HG03097 (cell line): ENCODE measurements at regions not wholly inside any gene's neighbourhood (a gene's known extent, or its start where the extent isn't known, plus 50 kb on each side); places are given as distances from the start of the nearest gene placed in this dataset.

Experiments used
- ATAC-seq: cut with Tn5 transposase; IDR thresholded peaks from one replicate; pipeline ENCODE4 v1.9.1; 2021; ENCODE audit not compliant: unreplicated experiment, low FRiP score

DNA sequence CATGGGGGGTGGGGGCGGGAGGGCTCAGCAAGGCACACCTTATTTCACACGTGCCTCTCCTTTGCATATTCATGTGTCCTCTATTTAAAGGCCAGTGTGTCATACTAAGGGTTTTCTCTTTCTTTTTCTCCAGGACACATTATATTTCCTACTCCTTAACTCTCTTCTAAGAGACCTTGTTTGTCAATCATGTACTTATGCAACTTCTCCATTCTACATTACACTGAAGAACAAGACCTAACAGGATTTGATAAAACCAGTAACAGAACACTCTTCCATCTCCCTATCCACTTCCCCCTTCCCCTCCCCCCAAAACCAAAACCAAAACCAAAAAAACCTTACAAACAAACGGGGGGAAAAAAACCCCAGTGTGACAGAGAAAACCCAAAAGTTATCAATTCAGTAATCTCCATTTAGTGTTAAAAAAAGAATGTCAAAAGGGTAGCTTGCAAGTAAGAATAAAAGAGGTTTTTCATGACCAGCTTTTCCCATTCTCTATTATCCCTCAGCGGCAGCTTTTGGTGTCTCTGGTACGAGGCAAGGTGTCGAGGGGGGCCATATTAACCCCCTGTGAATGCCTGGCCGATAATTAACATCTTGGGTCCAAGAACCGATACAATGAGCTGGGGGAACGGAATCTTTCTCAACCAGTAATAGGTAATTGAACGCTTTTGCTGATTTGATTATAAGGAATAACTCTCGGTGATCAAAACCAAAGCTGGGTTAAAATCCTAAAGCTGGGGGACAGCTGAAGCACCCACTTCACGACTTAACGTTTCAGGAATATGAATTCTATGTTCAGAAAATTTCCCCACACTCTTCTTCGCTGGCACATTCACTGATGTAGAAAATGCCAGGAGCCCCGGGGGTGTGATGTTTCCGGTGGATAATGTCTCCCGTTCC is 191.0 kb upstream of the TCF4 start:
- ATAC-seq: no peak

DNA sequence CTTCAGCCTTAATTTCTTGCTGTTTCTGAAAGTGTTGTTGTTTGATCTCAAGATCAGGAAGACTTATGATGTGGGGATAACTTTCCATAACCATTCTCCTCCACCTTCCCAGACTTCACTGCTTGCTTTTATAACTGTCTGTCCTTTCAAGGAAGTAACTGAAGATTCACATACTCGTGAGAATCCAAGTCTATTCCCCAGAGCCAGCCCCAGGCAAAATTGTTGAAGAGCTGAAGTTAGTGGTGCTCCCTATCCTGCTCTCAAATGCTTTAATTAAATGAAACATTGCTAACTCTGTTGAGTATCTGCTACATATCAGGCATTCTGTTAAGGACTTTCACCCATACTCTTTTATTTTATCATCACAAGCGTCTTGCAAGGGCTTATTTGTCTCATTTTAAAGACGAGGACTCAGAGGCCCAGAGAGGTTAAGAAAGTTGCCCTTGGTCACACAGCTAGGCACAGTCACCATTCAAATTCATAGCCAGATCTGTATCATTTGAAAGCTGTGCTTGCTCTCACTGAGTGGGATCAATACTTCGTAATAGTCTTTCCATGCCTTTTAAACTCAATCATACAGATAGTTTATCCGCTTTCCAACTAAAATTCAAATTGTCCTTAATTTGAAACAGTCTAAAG is 189.8 kb upstream of the TCF4 start:
- no peak for ATAC-seq

DNA sequence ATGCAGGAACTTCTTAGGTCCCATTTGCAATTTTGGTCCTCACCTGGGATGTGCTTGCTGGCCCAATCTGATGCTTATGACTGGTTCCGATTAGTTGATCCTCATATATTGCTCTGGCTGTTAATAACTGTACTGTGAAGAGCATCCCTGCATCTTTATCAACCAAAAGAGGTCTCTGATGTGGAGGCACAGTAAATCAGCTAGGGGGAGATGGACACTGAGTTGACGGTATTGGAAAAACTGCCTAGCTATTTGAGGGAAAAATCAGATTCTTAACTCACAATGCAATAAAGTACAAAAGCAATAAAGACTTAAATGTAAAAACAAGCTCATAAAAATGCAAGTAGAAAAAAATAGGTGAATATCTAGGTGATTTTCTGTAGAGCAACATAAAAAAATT is 188.0 kb upstream of the TCF4 start:
- no peak for ATAC-seq

DNA sequence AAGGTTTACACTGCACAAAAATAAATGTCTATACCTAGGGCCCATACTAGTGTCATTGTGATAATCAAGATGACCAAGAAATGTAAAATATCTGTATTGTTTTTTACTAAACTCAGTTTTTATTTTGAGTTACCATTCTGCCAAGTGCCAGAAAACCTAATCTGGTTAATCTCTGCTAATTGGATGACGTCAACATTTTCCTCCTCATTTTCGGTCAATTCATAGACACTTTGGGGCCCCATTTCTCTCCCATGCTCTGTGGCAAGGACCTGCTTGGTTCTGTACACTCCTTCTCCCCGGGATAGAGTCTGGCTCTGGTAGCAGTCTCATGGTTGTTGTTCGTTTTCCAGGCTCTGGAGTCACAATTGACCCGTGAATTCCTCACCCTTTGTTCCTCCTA is 186.5 kb upstream of the TCF4 start:
- ATAC-seq: no peak

DNA sequence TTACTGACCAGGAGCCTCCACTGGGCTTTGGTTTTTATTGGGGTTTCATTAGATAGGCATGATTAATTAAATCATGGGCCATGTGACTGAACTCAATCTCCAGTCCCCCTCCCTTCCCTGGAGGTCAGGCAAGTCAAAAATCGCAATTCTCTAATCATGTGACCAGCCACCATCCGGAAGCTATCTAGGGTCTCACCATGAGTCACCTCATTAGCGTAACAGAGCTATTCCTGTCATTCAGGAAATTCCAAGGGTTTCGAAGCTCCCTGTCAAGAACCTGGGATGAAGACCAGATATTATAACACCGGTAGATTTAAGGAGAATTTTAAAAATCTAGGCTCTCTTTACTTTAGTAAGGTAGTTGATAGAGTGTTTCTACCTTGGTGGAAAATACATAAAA is 180.3 kb upstream of the TCF4 start:
- ATAC-seq: no peak

DNA sequence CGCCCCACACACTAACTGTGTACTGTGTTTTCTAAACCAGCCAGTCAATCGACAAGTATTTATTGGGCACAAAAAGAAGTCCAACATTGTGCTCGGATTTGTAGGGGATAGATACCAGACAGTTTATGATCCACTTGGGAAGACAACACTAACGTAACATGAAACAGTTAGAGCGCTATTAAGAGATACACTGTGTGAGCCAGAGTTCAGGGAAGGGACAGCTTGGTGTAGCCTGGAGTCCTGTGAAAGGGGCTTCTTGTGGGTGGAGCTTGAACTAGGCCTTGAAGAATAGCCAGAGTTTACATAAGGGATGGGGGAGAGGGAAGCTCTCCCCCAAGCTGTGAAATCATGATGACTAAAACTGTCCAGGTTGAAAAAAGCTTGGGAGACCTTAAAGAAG is 176.4 kb upstream of the TCF4 start:
- ATAC-seq: no peak

DNA sequence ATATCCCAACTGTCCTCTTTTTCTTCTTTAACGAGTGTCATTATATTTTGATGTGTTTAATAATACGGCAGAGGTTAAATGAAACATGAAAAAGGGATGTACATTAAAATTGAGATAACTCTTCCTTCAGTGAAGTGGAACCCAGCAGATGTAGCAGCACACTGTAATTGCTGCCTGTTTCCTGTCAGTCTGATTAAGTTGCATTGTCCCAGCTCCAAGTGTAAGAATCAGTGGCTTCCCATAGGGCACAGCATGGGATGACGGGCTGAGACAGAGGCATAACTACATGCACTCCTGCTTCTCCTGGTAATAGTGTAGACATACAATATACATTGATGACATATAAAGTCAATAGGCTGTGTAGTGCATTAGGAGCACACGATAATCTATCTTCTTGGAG is 175.8 kb upstream of the TCF4 start:
- ATAC-seq: no peak

DNA sequence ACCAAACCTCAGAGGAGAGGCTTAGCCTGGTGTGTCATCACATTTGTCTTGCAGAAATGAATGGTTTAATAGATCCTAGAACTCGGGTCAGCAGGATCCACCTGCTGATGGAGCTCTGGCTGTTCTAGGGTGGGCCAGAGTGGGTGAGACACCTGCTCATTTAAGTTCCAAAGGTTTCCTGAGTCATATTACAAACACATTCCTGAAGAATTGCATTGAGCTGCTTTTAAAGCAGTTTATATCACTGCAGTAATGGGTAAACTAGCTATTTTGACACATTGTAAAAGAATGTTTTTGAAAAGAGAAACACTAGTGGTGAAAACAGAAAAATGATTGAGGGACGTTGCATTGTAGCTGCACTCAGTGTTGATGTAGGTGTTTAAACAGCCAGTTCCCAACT is 175.3 kb upstream of the TCF4 start:
- no peak for ATAC-seq

DNA sequence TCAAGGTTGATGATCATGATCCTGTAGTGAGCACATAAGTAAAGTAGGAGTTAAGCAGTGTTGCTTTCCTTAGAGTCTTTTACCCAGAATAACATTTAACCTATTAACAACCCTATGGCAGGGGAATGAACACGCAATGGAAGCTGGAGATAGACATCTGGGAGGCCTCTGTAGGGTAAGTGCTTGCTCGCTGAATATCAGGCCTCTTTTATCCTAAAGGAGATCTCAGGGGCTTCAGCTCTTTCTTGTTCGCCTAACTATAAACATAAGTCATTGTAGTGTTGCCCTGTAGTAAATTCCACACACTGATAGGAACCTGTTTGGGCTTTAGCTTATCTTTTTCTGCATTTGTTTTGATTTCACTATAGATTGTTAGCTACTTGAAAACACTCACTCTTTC is 174.4 kb upstream of the TCF4 start:
- no peak for ATAC-seq

DNA sequence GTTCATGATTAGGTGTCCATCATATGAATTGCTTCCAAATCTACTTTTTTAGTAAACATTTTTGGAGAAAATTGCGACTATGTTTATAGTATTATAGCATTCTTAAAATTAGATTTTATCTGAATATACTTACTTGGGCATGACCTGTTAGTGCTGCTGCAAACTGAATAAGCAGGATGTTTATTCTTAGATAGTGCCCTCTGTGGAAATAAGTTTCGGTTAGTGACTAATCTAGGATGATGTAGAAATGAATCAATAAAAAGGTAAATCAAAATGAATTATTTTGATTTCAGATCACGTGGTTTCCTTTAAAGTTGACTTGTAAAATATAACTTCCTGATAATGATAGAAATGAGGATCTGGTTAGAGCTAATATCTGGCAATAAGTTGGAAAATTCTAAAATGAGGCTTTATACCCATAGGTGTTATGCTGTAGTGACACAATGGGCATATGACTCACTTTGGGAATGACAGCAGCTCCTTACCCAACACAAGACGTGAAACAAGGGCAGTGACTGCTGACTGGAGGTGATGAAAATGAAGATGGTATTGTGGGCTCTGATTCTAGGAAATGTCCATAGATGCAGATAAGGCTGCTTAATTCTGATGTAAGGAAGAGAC is 165.8 kb upstream of the TCF4 start:
- ATAC-seq: no peak

DNA sequence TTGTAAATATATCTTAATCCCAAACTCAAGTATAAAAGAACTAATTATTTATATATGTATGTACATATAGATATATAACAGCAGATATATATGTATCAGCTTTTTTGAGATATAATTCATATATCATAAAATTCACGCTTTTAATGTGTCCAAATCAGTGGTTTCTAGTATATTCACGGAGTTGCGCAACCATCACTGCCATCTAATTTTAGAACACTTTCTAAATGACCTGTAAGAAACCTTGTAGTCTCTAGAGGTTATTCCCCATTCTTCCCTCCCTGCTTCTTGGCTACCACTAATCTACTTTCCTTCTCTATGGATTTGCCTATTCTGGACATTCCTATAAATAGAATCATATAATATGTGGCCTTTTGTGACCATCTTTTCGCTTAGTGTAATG is 163.5 kb upstream of the TCF4 start:
- ATAC-seq: no peak

DNA sequence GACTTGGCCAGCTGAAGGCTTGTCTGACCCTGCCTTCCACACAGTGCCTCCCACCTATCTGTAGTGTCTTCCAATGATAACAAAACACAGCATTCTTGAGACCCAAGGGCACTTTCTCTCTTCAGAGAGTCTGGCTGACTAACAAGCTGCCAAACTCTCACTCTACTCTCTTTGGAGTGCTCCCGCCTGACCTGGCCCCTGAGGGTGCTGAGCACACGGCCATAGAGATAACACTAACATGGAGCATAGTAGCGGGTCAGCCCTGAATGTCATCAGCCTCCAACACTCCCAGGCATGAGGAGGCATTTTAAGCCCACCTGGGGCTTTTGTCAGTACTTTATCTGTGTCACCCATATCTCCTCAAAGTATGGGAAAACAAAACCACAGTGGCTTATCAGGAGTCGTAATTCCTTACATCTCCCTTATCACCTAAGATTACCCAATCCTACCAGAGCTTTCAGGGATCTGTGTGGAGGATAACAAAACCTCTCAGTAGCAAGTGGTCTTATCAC is 160.3 kb upstream of the TCF4 start:
- ATAC-seq: no peak

DNA sequence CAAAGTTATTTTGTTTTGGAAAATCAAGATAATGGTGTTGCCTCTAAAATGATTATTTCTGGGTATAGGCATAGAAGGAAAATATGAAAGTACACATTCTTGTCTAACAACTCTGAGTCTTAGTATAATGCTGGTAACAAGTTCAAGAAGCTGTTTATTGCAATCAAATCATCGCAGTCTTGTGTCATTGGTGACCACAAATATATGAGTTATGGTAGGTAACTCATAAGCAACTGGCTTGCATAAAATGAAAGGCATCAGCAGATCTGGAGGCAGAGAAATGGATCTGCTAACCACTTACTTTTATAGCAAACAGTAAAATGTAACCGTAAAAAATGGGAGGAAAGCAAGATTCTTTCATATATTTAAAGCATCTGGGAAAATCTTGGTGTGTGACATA is 156.2 kb upstream of the TCF4 start:
- no peak for ATAC-seq

DNA sequence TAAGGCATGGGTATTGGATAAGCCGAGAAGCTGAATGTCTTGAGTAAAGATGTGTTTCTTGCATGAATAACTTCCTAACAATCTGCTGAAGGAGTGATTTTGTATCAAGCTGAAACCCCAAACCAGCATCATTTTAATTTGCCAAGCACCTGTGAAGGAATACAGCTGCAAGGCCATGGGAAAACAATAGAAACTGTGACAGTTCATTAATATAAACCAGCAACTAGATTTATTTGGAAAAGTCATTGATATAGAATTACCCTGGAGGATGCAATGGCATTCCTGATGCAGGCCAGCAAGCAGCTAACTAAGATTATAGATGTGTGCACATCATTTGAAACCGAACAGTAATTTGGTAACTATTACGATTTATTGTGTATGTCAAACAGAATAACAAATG is 155.7 kb upstream of the TCF4 start:
- no peak for ATAC-seq

DNA sequence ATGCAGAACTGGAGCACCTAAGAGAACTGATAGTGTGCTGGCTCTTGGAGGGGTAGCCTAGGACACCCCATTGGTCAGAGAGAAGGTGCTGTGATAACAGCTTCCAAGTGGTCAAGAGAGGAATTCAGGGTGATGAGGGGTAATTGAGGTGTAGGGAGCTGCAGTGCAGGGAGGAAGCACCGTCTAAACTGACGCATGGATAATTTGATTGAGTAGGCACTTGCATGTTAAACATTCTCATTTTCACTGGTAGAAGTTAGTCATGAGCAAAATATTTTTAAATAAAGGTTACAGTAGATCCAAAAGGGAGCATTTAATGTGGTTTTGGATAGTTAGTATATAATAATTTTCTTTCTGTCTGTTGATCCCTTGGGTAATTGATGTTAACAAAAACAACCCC is 155.1 kb upstream of the TCF4 start:
- no peak for ATAC-seq

DNA sequence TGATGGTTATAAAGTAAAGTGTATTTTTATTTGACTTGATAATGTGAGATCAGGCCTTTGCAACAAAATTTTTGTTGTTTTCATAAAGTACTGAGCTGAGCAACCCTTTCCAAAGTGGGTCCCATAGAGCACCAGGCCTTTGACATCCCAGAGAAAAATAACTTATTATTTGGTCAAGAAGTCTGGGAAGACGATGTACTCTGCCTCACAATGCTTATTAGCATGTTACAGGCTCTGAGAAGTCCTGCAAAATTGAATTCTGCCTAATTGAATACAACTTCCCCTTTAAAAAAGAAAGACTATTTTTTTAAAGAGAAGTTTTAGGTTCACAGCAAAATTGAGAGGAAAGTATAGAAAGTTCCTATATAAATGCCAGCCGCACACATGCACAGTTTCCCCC is 151.5 kb upstream of the TCF4 start:
- no peak for ATAC-seq

DNA sequence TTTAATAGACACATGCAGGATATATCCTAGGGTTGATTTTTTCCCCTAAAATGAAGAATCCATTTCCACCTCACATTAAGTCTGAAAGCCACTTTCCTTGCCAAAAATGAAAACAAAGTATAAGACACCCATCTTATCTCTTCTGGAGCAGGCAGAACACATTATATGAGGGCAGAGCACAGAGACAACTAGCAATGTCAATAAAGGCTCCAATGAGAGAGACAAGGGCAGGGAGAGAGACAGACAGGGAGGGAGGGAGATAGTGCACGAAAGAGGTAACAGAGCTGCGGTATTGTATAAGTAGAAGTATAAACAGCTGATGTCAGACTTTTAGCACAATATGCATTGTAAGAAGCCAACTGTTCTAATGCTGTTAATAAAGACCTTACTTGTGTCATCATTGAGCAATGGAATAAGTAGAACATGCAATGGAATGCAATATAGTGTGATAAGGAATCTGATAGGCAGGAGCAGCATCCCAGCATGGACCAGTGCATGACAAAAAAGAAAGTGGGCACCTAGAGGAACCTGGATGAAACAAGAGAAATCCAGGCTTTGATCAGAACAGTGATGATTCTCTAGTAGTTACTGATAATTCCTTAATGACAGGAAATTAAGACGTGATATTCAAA is 150.6 kb upstream of the TCF4 start:
- no peak for ATAC-seq

DNA sequence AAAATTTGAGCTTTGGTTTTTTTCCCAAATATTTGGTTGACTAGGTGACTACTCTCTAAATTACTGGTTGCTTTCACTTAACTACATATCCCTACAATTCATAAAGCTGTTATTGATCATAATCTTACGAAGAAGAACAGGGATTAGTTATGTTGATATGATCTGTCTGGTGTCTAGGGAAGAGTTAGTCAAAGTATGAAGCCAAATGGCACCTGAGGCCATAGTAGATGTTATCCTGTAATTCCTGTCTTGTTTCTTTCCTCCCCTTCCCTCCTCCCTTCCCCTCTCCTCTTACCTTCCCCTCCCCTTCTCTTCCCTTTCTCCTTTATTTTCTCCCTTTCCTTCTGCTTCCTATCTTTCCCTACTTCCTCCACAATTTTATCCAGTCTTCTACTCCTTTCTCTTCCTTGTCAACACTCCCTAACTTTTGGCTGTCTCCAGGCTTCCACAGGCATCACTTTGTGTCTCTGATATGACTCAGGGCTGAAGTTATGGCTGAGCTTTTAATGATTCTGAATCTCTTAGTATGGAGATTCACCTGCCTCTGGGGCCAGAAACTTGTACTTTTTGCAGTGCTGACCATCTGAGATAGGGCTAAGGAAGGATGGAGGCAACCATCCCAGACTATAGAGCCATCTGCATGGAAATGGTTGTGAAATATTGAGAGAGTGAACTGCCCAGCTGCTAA is 149.9 kb upstream of the TCF4 start:
- ATAC-seq: no peak

DNA sequence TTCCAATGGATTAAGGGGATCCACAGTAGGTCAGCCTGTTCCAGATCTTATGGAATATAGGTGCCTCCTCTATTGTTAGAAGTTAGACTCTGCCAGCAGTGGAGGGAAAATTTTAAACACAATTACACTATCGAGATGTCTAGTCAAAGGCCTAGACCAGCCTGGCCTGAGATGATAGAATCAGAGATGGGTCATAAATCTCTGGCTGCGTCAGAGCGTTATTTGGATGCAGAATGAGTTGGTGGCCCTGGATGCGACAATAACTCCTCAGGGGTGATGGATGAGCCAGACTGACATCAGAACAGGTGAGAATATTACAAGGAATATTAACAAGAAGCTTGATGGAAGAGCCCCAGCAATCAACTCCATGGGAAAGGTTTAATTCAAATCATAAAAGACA is 149.3 kb upstream of the TCF4 start:
- ATAC-seq: no peak

DNA sequence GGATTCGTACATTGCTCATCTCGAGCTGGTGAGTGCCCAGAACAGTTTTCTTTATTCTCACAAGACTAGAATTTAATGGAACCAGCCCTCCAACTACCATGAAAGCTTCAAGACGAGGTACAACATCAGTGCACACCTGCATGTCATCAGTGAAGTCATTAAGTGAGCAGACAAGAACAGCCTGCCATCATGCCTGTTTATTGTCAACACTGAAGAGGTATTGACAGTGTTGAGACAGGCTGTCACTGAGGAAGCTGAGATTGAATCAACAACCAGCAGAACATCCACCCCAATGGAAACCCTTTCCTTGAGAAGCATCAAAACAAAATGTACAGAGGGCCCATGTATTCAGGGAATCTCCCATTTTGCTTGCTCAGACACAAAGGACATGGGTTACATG is 148.0 kb upstream of the TCF4 start:
- no peak for ATAC-seq
